Spleen (tissue), 11 donors: ENCODE measurements at regions not wholly inside any gene's neighbourhood (a gene's known extent, or its start where the extent isn't known, plus 50 kb on each side); places are given as distances from the start of the nearest gene placed in this dataset.
"Not testable (repeated sequence)": the region's sequence is repeated elsewhere in the genome, so short reads cannot be mapped to it uniquely, and the experiment has no call there.

ENCODE experiments used
- DNase-seq: peaks from one replicate; pipeline ENCODE4 v3.0.0-alpha.2; 2020
- H3K27ac ChIP-seq, 8 donors: fragments of 200-600 bp; sonication (generic) in 7 of 8; 1 replicate in 4 of 8; 2 replicates in 4 of 8; pipeline versions ENCODE4 v1.5.0 to v1.8.0; 2016 to 2021; ENCODE audit warnings: inconsistent platforms in 4 of 8, mild to moderate bottlenecking in 4 of 8, moderate library complexity in 1 of 8
- H3K27me3 ChIP-seq, 7 donors: fragments of 200-600 bp; sonication (generic) in 6 of 7; replicated peaks in 1 of 7; 1 replicate in 4 of 7; 2 replicates in 3 of 7; pipeline versions ENCODE4 v1.5.0 to v1.8.0; 2016 to 2021; ENCODE audit warnings: inconsistent platforms in 3 of 7, mild to moderate bottlenecking in 1 of 7
- H3K36me3 ChIP-seq, 6 donors: fragments of 200-600 bp; sonication (generic) in 5 of 6; 1 replicate in 4 of 6; 2 replicates in 2 of 6; pipeline versions ENCODE4 v1.5.0 to v1.8.0; 2016 to 2021; ENCODE audit warnings: inconsistent platforms in 2 of 6
- H3K4me1 ChIP-seq, 6 donors: fragments of 200-600 bp; sonication (generic) in 5 of 6; 1 replicate in 3 of 6; 2 replicates in 3 of 6; pipeline versions ENCODE4 v1.5.0 to v1.8.0; 2016 to 2021; ENCODE audit warnings: inconsistent platforms in 3 of 6
- H3K4me3 ChIP-seq, 8 donors: fragments of 200-600 bp; sonication (generic) in 7 of 8; 1 replicate in 4 of 8; 2 replicates in 4 of 8; pipeline versions ENCODE4 v1.5.0 to v1.8.0; 2016 to 2021; ENCODE audit warnings: inconsistent platforms in 4 of 8, mild to moderate bottlenecking in 4 of 8, moderate library complexity in 2 of 8
- H3K9me3 ChIP-seq, 8 donors: fragments of 200-600 bp; sonication (generic) in 7 of 8; 1 replicate in 4 of 8; 2 replicates in 4 of 8; pipeline versions ENCODE4 v1.5.0 to v1.8.0; 2016 to 2021; ENCODE audit warnings: inconsistent platforms in 4 of 8
- POLR2A ChIP-seq, 3 donors: fragments of 450-650 bp; IDR thresholded peaks; one replicate each; pipeline ENCODE4 v1.5.1; 2017; ENCODE audit warnings: antibody characterized with exemption in 3 of 3, mild to moderate bottlenecking in 1 of 3
- POLR2AphosphoS5 ChIP-seq, 3 donors: sonication (generic); formaldehyde crosslinking; IDR thresholded peaks; one replicate each; pipeline ENCODE4 v1.5.1; 2017; ENCODE audit warnings: antibody characterized with exemption in 3 of 3
- WGBS, 5 donors: extraction: QIAGEN DNeasy Blood & Tissue Kit in 3 of 5; methylation state at CpG; one replicate each; pipeline versions ENCODE4 v1.1.5 to v1.1.7; 2013 to 2018; 5-methylcytosine and 5-hydroxymethylcytosine counted together
- intact Hi-C: fragments of 100-400 bp; cut with DNase I; formaldehyde crosslinking; loops from one replicate; pipeline ENCODE4 v1.15.0; 2023; ENCODE audit warnings: low total_unique reads
- TF ChIP-seq, protein P1 (sequence below), 11 experiments: fragments of 200-600 bp in 7 of 11; fragments of 450-650 bp in 4 of 11; sonication (generic) in 4 of 11; IDR thresholded peaks in 8 of 11; conservative IDR thresholded peaks in 3 of 11; 1 replicate in 7 of 11; 2 replicates in 4 of 11; pipeline versions ENCODE4 v1.4.0 to v1.8.0; 2016 to 2021; ENCODE audit warnings: antibody characterized with exemption in 11 of 11, inconsistent platforms in 4 of 11, mild to moderate bottlenecking in 1 of 11
- donor health status: healthy with polysubstance abuse.
- donor health status: DM: no; HTN: no; CAD: no; lungs with moderate emphysema.
- donor health status: DM: no; HTN: no; CAD: no.
- donor health status: Bipolar disorder and iron deficiency.
- donor health status: healthy.
- donor health status: DM: no; HTN: no; CAD: no.
- donor health status: DM: yes; HTN: yes; CAD: no.

DNA sequence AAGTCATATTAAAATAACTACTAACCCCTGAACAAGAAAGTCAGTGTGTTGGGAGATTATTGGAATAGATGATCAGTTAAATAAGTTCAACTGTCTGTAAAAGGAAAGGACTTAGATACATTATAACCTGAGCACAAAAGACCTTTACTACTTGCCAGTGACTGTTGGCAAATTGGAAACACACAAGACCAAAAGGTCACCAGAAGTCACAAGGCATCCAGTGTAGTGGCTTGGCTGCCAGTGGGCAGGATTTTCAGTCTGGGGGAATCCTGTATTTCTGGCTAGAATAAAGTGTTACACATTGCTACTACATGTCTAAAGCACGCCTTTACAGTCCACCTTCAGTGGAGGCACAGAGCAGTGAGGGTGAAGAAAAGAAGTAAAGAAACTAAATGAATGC, 108.3 kb upstream of the AR start:
- Histone ChIP-seq H3K36me3 (no peaks in the 10 kb centered on the region), H3K4me3 (no peak overlapping the region), H3K4me1 (no peaks in the 10 kb centered on the region), H3K27me3 (no peaks in the 10 kb centered on the region), H3K27ac (no peak overlapping the region), H3K9me3 (peaks cover 0 to 6% (median 0%) of the 10 kb centered on the region in 8 donors)
- intact Hi-C loops, result no loop called here
- no peak for TF ChIP-seq POLR2AphosphoS5 (IDR thresholded peaks at IDR 0.05)
- TF ChIP-seq, protein P1, sequence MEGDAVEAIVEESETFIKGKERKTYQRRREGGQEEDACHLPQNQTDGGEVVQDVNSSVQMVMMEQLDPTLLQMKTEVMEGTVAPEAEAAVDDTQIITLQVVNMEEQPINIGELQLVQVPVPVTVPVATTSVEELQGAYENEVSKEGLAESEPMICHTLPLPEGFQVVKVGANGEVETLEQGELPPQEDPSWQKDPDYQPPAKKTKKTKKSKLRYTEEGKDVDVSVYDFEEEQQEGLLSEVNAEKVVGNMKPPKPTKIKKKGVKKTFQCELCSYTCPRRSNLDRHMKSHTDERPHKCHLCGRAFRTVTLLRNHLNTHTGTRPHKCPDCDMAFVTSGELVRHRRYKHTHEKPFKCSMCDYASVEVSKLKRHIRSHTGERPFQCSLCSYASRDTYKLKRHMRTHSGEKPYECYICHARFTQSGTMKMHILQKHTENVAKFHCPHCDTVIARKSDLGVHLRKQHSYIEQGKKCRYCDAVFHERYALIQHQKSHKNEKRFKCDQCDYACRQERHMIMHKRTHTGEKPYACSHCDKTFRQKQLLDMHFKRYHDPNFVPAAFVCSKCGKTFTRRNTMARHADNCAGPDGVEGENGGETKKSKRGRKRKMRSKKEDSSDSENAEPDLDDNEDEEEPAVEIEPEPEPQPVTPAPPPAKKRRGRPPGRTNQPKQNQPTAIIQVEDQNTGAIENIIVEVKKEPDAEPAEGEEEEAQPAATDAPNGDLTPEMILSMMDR (IDR thresholded peaks at IDR 0.05 in 8 of 11, conservative IDR thresholded peaks at IDR 0.05 in 3 of 11), result no peak
- no peak for TF ChIP-seq POLR2A (IDR thresholded peaks at IDR 0.05)
- 43 to 89% (median 71%) methylated on average over 1 of the region's 1 CpG for WGBS, 5 donors
- DNase-seq, result no peak

DNA sequence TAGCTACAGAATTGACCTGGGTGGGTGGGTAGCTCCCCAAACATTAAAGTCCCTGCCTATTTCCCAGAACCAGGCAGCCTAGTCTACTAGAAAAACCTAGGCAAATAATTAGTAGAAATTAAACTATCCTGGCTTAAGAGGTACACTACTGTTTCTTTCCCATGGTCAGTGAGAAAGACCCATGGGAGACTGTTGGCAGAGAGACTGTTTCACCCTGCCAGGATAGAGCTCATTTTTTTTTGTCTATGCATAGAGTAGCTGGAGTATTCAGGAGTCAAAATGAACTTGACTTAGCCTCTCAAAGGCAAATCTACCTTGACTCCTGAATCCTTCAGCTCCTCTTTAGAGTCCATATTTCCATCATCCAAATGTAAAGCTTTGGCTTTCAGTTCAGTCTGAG, 107.0 kb upstream of the AR start:
- TF ChIP-seq POLR2A (IDR thresholded peaks at IDR 0.05), result no peak
- no peak for TF ChIP-seq POLR2AphosphoS5 (IDR thresholded peaks at IDR 0.05)
- TF ChIP-seq, protein P1 (IDR thresholded peaks at IDR 0.05 in 8 of 11, conservative IDR thresholded peaks at IDR 0.05 in 3 of 11), result no peak
- intact Hi-C loops, result no loop called here
- H3K4me3 ChIP-seq, result no peak overlapping the region
- H3K9me3 ChIP-seq, result no peaks in the 10 kb centered on the region
- H3K4me1 ChIP-seq, result no peaks in the 10 kb centered on the region
- DNase-seq, result no peak
- no peaks in the 10 kb centered on the region for H3K27me3 ChIP-seq
- no peak overlapping the region for H3K27ac ChIP-seq
- no peaks in the 10 kb centered on the region for H3K36me3 ChIP-seq

DNA sequence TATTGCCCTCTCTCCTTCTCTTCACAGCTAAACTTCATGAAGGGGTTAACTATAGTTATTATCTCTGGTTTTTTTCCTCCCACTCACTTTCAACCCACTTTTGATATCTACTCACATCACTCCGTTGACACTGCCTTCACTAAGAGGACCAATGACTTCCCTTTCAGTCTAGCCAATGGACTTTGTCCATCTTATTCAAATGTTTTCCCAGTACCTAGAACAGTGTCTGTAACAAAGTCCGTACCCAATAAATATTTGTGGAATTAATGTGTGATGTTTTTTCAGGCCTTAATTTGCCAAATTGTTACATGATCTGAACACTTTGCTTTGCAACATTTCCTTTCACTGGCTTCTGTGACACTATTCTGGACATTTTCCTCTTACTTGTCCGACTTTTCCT, 106.0 kb upstream of the AR start:
- DNase-seq, result no peak

DNA sequence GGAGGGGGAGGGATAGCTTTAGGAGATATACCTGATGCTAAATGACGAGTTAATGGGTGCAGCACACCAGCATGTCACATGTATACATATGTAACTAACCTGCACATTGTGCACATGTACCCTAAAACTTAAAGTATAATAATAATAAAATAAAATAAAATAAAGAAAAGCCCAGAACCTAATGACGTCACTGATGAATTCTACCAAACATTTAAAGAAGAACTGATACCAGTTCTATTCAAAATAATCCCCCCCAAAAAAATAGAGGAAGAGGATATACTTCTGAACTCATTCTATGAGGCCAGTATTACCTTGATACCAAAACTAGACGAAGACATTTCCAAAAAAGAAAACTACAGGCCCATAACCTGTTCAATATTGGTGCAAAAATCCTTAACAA, 68.6 kb upstream of the AR start:
- H3K36me3 ChIP-seq, H3K4me1 ChIP-seq, H3K27me3 ChIP-seq, DNase-seq, H3K27ac ChIP-seq, H3K4me3 ChIP-seq, intact Hi-C loops: not testable (repeated sequence)
- peaks cover 0 to 10% (median 0%) of the 10 kb centered on the region in 8 donors for H3K9me3 ChIP-seq
- 40 to 80% (median 61%) methylated on average over 3 of the region's 3 CpGs for WGBS, 5 donors

More for the DNA sequence above, 106.0 kb upstream of the AR start:
- no peak overlapping the region for H3K4me3 ChIP-seq
- H3K27me3 ChIP-seq, result no peaks in the 10 kb centered on the region
- 61 to 80% (median 76%) methylated on average over 3 of the region's 3 CpGs for WGBS, 5 donors
- no peaks in the 10 kb centered on the region for H3K36me3 ChIP-seq
- no peak overlapping the region for H3K27ac ChIP-seq
- intact Hi-C loops, result no loop called here
- no peaks in the 10 kb centered on the region for H3K4me1 ChIP-seq
- no peaks in the 10 kb centered on the region for H3K9me3 ChIP-seq
- TF ChIP-seq, protein P1 (IDR thresholded peaks at IDR 0.05 in 8 of 11, conservative IDR thresholded peaks at IDR 0.05 in 3 of 11), result no peak
- no peak for TF ChIP-seq POLR2AphosphoS5 (IDR thresholded peaks at IDR 0.05)
- no peak for TF ChIP-seq POLR2A (IDR thresholded peaks at IDR 0.05)

DNA sequence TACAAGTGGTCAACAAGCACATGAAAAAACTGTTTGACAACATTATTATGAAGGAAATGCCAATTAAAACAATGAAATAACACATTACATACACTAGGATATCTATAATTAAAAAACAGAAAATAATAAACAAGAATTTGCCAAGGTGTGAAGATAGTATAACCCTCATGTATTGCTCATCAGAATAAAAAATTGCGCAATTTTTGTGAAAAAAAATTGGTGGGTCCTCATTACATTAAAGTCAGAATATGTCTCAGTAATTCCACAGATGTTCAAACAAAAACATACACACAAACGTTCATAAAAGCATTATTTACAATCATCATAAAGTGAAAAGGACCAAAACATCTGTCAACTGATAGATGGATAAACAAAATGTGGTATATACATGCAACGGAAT, 63.0 kb upstream of the AR start:
- H3K27ac ChIP-seq, result no peak overlapping the region
- no peaks in the 10 kb centered on the region for H3K27me3 ChIP-seq
- H3K9me3 ChIP-seq, result peaks cover 0 to 20% (median 0%) of the 10 kb centered on the region in 8 donors
- no peak for DNase-seq
- H3K36me3 ChIP-seq, result no peaks in the 10 kb centered on the region
- TF ChIP-seq POLR2A (IDR thresholded peaks at IDR 0.05) (no peak), POLR2AphosphoS5 (IDR thresholded peaks at IDR 0.05) (no peak)
- TF ChIP-seq, protein P1 (IDR thresholded peaks at IDR 0.05 in 8 of 11, conservative IDR thresholded peaks at IDR 0.05 in 3 of 11), result no peak
- H3K4me3 ChIP-seq, result no peak overlapping the region
- intact Hi-C loops, result no loop called here
- 46 to 80% (median 71%) methylated on average over 3 of the region's 3 CpGs for WGBS, 5 donors
- H3K4me1 ChIP-seq, result no peaks in the 10 kb centered on the region
